Gastrocnemius medialis (tissue), 4 donors: ENCODE measurements at regions not wholly inside any gene's neighbourhood (a gene's known extent, or its start where the extent isn't known, plus 50 kb on each side); places are given as distances from the start of the nearest gene placed in this dataset.

Experiments
- POLR2A ChIP-seq, 2 donors: fragments of 450-650 bp; IDR thresholded peaks; one replicate each; pipeline ENCODE4 v1.6.1; 2017; ENCODE audit warnings: antibody characterized with exemption in 2 of 2, mild to moderate bottlenecking in 2 of 2, moderate library complexity in 2 of 2
- TF ChIP-seq, protein P1 (sequence below), 5 experiments: fragments of 450-650 bp in 3 of 5; fragments of 200-600 bp in 2 of 5; sonication (generic) in 2 of 5; IDR thresholded peaks in 4 of 5; conservative IDR thresholded peaks in 1 of 5; 1 replicate in 4 of 5; 2 replicates in 1 of 5; pipeline ENCODE4 v1.5.1; 2016 to 2019; ENCODE audit warnings: antibody characterized with exemption in 5 of 5, mild to moderate bottlenecking in 3 of 5, moderate library complexity in 3 of 5

DNA sequence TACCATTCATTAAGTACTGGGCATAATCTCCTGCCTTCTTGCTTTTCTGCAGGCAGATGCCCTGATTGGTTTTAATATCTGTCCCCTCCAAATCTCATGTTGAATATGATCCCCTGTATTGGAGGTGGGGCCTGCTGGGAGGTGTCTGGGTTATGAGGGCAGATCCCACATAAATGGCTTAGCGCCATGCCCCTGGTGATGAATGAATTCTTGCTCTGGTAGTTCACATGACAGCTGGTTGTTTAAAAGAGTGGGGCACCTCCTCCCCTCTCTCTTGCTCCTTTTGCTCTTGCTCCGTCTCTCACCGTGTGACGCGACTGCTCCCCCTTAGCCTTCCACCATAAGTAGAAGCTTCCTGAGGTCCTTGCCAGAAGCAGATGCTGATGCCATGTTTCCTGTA is 564.0 kb upstream of the BRINP1 start:
- TF ChIP-seq, protein P1, sequence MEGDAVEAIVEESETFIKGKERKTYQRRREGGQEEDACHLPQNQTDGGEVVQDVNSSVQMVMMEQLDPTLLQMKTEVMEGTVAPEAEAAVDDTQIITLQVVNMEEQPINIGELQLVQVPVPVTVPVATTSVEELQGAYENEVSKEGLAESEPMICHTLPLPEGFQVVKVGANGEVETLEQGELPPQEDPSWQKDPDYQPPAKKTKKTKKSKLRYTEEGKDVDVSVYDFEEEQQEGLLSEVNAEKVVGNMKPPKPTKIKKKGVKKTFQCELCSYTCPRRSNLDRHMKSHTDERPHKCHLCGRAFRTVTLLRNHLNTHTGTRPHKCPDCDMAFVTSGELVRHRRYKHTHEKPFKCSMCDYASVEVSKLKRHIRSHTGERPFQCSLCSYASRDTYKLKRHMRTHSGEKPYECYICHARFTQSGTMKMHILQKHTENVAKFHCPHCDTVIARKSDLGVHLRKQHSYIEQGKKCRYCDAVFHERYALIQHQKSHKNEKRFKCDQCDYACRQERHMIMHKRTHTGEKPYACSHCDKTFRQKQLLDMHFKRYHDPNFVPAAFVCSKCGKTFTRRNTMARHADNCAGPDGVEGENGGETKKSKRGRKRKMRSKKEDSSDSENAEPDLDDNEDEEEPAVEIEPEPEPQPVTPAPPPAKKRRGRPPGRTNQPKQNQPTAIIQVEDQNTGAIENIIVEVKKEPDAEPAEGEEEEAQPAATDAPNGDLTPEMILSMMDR (IDR thresholded peaks at IDR 0.05 in 4 of 5, conservative IDR thresholded peaks at IDR 0.05 in 1 of 5) = no peak
- no peak for TF ChIP-seq POLR2A (IDR thresholded peaks at IDR 0.05)
